Endothelial cell of umbilical vein (primary cell): ENCODE measurements at regions not wholly inside any gene's neighbourhood (a gene's known extent, or its start where the extent isn't known, plus 50 kb on each side); places are given as distances from the start of the nearest gene placed in this dataset.

ENCODE experiments used
- BruUV-seq: library from RNA; stranded (reverse); fragments of 400-500 nt; replicated peaks from 2 replicates; lab custom pipeline; 2021; lab: Mats Ljungman, UMichigan
- CTCF ChIA-PET: fragments of 300-600, 350-600 bp; sonication (Branson Sonifier 250); formaldehyde crosslinking; loops from one replicate; lab custom pipeline; 2021; ENCODE audit warnings: antibody characterized with exemption, inconsistent platforms; lab: Charles Lee
- POLR2A ChIA-PET: fragments of 300-600, 350-600 bp; sonication (Branson Sonifier 250); formaldehyde crosslinking; loops from one replicate; lab custom pipeline; 2021; ENCODE audit warnings: antibody characterized with exemption, inconsistent platforms; lab: Charles Lee
- DNase-seq: peaks from one replicate; pipeline ENCODE4 v3.0.0-alpha.2; 2011; ENCODE audit warnings: low read depth, low spot score
- FAIRE-seq: peaks from 2 replicates; lab custom pipeline; 2011; peaks lifted over from hg19 to GRCh38; lab: Jason Lieb, UNC
- H2AFZ ChIP-seq: 2 replicates; pipeline ENCODE4 v1.6.0; 2012; ENCODE audit warnings: low read depth, low read length, control low read depth, inconsistent platforms
- H3K27ac ChIP-seq: 2 replicates; pipeline ENCODE4 v1.5.1; 2011; ENCODE audit warnings: low read depth, mild to moderate bottlenecking, control low read depth, low read length, moderate library complexity; ENCODE audit not compliant: insufficient read depth
- H3K27me3 ChIP-seq, 2 experiments: 2 replicates each; pipeline versions ENCODE4 v1.6.0 to v1.6.1; 2011; ENCODE audit warnings: low read length in 2 of 2, mixed read lengths in 1 of 2; ENCODE audit not compliant: control insufficient read depth in 2 of 2, insufficient read depth in 2 of 2
- H3K36me3 ChIP-seq, 2 experiments: 2 replicates in 1 of 2; 3 replicates in 1 of 2; pipeline ENCODE4 v1.5.1; 2011; ENCODE audit warnings: low read length in 2 of 2, mild to moderate bottlenecking in 1 of 2, moderate library complexity in 1 of 2; ENCODE audit not compliant: control insufficient read depth in 2 of 2, insufficient read depth in 2 of 2; ENCODE audit errors: extremely low read depth in 1 of 2
- H3K4me1 ChIP-seq: 3 replicates; pipeline ENCODE4 v1.5.1; 2011; ENCODE audit warnings: mild to moderate bottlenecking, low read length; ENCODE audit not compliant: control insufficient read depth, insufficient read depth; ENCODE audit errors: extremely low read depth
- H3K4me2 ChIP-seq: 2 replicates; pipeline ENCODE4 v1.6.1; 2011; ENCODE audit warnings: low read length, control low read depth, mixed read lengths; ENCODE audit not compliant: insufficient read depth
- H3K4me3 ChIP-seq, 3 experiments: fragments of 200-600 bp in 1 of 3; sonication (generic), shearing (Covaris generic) in 1 of 3; replicated peaks in 1 of 3; 2 replicates each; pipeline ENCODE4 v1.5.1; 2011 to 2016; ENCODE audit warnings: control low read depth in 3 of 3, low read length in 3 of 3, mild to moderate bottlenecking in 2 of 3, inconsistent platforms in 1 of 3, low read depth in 1 of 3, moderate library complexity in 1 of 3; ENCODE audit not compliant: insufficient read depth in 1 of 3
- H3K79me2 ChIP-seq: 2 replicates; pipeline ENCODE4 v1.6.0; 2012; ENCODE audit warnings: low read length, inconsistent platforms; ENCODE audit not compliant: control insufficient read depth, insufficient read depth
- H3K9ac ChIP-seq: replicated peaks from 2 replicates; pipeline ENCODE3; 2011; ENCODE audit warnings: low read length, control low read depth; ENCODE audit not compliant: insufficient read depth; ENCODE audit errors: extremely low read depth
- H3K9me1 ChIP-seq: replicated peaks from 3 replicates; pipeline ENCODE4 v1.6.0; 2011; ENCODE audit warnings: mild to moderate bottlenecking, low read length; ENCODE audit not compliant: control insufficient read depth, insufficient read depth; ENCODE audit errors: extremely low read depth
- H3K9me3 ChIP-seq: replicated peaks from 2 replicates; pipeline ENCODE4 v1.5.1; 2012; ENCODE audit warnings: low read length, inconsistent platforms; ENCODE audit not compliant: control insufficient read depth, insufficient read depth
- H4K20me1 ChIP-seq: replicated peaks from 2 replicates; pipeline ENCODE3; 2011; ENCODE audit warnings: mild to moderate bottlenecking, low read length; ENCODE audit not compliant: control insufficient read depth, insufficient read depth; ENCODE audit errors: extremely low read depth
- EZH2 ChIP-seq: IDR thresholded peaks from 2 replicates; pipeline ENCODE4 v1.6.1; 2012; ENCODE audit warnings: borderline replicate concordance, low read depth, mild to moderate bottlenecking, moderate library complexity, low read length, inconsistent platforms; ENCODE audit not compliant: severe bottlenecking
- FOS ChIP-seq: IDR thresholded peaks from 2 replicates; pipeline ENCODE4 v1.6.1; 2011; ENCODE audit warnings: mild to moderate bottlenecking, low read length, moderate library complexity, borderline replicate concordance; ENCODE audit not compliant: insufficient read depth
- GATA2 ChIP-seq: IDR thresholded peaks from 2 replicates; pipeline ENCODE4 v1.7.0; 2011; ENCODE audit warnings: low read depth, mild to moderate bottlenecking, moderate library complexity, mixed read lengths, low read length; ENCODE audit not compliant: insufficient read length, insufficient read depth
- JUN ChIP-seq: IDR thresholded peaks from 2 replicates; pipeline ENCODE4 v1.6.1; 2011; ENCODE audit warnings: borderline replicate concordance, low read depth; ENCODE audit not compliant: insufficient read length, insufficient read depth
- MYC ChIP-seq: IDR thresholded peaks from one replicate; pipeline ENCODE4 v1.6.1; 2011; ENCODE audit warnings: mild to moderate bottlenecking, low read depth, low read length
- POLR2A ChIP-seq: IDR thresholded peaks from 2 replicates; pipeline ENCODE4 v1.6.1; 2012; ENCODE audit warnings: low read depth, mild to moderate bottlenecking, control low read depth, low read length
- POLR2AphosphoS5 ChIP-seq: IDR thresholded peaks from 2 replicates; pipeline ENCODE4 v1.6.1; 2012; ENCODE audit warnings: low read depth, mild to moderate bottlenecking, control low read depth, low read length, moderate library complexity; ENCODE audit not compliant: insufficient read depth
- dilution Hi-C: fragments of 300-500 bp; cut with MboI; formaldehyde crosslinking; loops from one replicate; pipeline ENCODE4 v1.15.0; 2019; ENCODE audit warnings: low sequenced_read_pairs; ENCODE audit not compliant: extremely low pct_ligation_motif_present
- intact Hi-C: fragments of 100-400 bp; cut with micrococcal nuclease; formaldehyde crosslinking; loops from one replicate; pipeline ENCODE4 v1.10.0; 2022
- TF ChIP-seq, protein P1 (sequence below): IDR thresholded peaks from 2 replicates; pipeline ENCODE4 v1.6.1; 2011; ENCODE audit not compliant: insufficient read depth, insufficient read length
- TF ChIP-seq, protein P2 (sequence below), 2 donors: IDR thresholded peaks; 1 replicate in 1 of 2; 2 replicates in 1 of 2; pipeline ENCODE4 v1.5.1; 2011; ENCODE audit warnings: low read length in 2 of 2, mild to moderate bottlenecking in 2 of 2, moderate library complexity in 2 of 2, control low read depth in 1 of 2, inconsistent platforms in 1 of 2, low read depth in 1 of 2; ENCODE audit not compliant: insufficient read depth in 1 of 2; ENCODE audit errors: extremely low read depth in 1 of 2

DNA sequence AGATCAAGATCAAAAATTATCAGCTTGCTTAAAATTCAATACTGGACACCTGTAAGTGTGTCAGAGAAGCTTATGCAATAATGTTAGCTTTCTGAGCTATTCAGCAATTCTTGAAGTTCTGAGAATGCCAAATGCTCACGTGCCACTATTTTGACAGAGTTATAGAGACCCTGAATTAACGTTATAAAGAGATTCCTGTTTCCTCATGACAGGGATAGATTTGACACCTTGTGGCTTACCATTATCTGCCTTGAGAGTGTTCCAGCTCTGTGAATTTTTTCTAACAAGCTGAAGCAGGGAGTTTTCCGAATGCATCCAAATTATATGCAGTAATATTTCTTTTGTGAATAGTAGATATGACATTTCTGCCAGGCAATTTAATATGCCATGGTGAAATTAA is 781.6 kb downstream of the ADGRL2 start:
- dilution Hi-C loops, result no loop called here
- DNase-seq, result no peak
- no peak overlapping the region for H2AFZ ChIP-seq
- H3K36me3 ChIP-seq, result no peaks in the 10 kb centered on the region
- BruUV-seq, result no TSS peak
- H3K9ac ChIP-seq, result no peak overlapping the region
- H3K27me3 ChIP-seq, result no peaks in the 10 kb centered on the region
- H3K27ac ChIP-seq, result no peak overlapping the region
- TF ChIP-seq GATA2 (no peak), EZH2 (no peak), MYC (no peak), POLR2AphosphoS5 (no peak), POLR2A (no peak), FOS (no peak), JUN (no peak)
- TF ChIP-seq, protein P1, sequence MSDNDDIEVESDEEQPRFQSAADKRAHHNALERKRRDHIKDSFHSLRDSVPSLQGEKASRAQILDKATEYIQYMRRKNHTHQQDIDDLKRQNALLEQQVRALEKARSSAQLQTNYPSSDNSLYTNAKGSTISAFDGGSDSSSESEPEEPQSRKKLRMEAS, result no peak
- TF ChIP-seq, protein P2, sequence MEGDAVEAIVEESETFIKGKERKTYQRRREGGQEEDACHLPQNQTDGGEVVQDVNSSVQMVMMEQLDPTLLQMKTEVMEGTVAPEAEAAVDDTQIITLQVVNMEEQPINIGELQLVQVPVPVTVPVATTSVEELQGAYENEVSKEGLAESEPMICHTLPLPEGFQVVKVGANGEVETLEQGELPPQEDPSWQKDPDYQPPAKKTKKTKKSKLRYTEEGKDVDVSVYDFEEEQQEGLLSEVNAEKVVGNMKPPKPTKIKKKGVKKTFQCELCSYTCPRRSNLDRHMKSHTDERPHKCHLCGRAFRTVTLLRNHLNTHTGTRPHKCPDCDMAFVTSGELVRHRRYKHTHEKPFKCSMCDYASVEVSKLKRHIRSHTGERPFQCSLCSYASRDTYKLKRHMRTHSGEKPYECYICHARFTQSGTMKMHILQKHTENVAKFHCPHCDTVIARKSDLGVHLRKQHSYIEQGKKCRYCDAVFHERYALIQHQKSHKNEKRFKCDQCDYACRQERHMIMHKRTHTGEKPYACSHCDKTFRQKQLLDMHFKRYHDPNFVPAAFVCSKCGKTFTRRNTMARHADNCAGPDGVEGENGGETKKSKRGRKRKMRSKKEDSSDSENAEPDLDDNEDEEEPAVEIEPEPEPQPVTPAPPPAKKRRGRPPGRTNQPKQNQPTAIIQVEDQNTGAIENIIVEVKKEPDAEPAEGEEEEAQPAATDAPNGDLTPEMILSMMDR (IDR thresholded peaks at IDR 0.05; ENCODE audit: extremely low read depth in 1 of 2, insufficient read depth in 1 of 2, low read depth in 1 of 2, low read length in 2 of 2), result no peak
- H3K4me2 ChIP-seq, result no peak overlapping the region
- ChIA-PET POLR2A (no interaction called here), CTCF (interaction anchor here (1.0 kb wide), 1 partner anchor 8 kb away, joined by 3 read pairs; no protein-coding TSS in a partner anchor)
- no peaks in the 10 kb centered on the region for H3K79me2 ChIP-seq
- no peak for FAIRE-seq
- H3K9me3 ChIP-seq, result no peaks in the 10 kb centered on the region
- H3K4me3 ChIP-seq, result no peak overlapping the region
- H3K4me1 ChIP-seq, result no peaks in the 10 kb centered on the region
- no peaks in the 10 kb centered on the region for H4K20me1 ChIP-seq
- H3K9me1 ChIP-seq, result no peaks in the 10 kb centered on the region
- intact Hi-C loops, result no loop called here
